Mesendoderm (in vitro differentiated cells): ENCODE measurements at regions not wholly inside any gene's neighbourhood (a gene's known extent, or its start where the extent isn't known, plus 50 kb on each side); places are given as distances from the start of the nearest gene placed in this dataset.
A peak's percentile ranks its signal among the peaks of the same experiment; 100 is the strongest.
"Not testable (repeated sequence)": the region's sequence is repeated elsewhere in the genome, so short reads cannot be mapped to it uniquely, and the experiment has no call there.

Source experiments
- DNase-seq: peaks from one replicate; pipeline ENCODE4 v3.0.0; 2013
- H2AK5ac ChIP-seq: 2 replicates; pipeline ENCODE4 v1.6.1; 2013; ENCODE audit warnings: low read length, inconsistent platforms
- H2BK120ac ChIP-seq: 2 replicates; pipeline ENCODE4 v1.6.1; 2013; ENCODE audit warnings: low read depth, mild to moderate bottlenecking, low read length, moderate library complexity, mixed read lengths
- H2BK15ac ChIP-seq: replicated peaks from 2 replicates; pipeline ENCODE4 v1.6.1; 2013; ENCODE audit warnings: low read depth, mild to moderate bottlenecking, moderate library complexity
- H2BK5ac ChIP-seq: 2 replicates; pipeline ENCODE4 v1.6.1; 2013; ENCODE audit warnings: low read length, inconsistent platforms
- H3K18ac ChIP-seq: 2 replicates; pipeline ENCODE4 v1.6.1; 2013; ENCODE audit warnings: mild to moderate bottlenecking, low read length, mixed read lengths
- H3K23ac ChIP-seq: one replicate; pipeline ENCODE4 v1.6.1; 2013; ENCODE audit warnings: low read length
- H3K27ac ChIP-seq: 2 replicates; pipeline ENCODE4 v1.5.1; 2013; ENCODE audit warnings: low read depth, mild to moderate bottlenecking, inconsistent platforms, low read length, moderate library complexity
- H3K27me3 ChIP-seq: 2 replicates; pipeline ENCODE4 v1.6.1; 2013; ENCODE audit warnings: low read length, control low read depth, mild to moderate bottlenecking, inconsistent platforms; ENCODE audit not compliant: insufficient read depth, poor library complexity
- H3K36me3 ChIP-seq: 2 replicates; pipeline ENCODE4 v1.6.1; 2013; ENCODE audit warnings: low read length, inconsistent platforms; ENCODE audit not compliant: control insufficient read depth, insufficient read depth
- H3K4ac ChIP-seq: one replicate; pipeline ENCODE4 v1.6.1; 2013; ENCODE audit warnings: low read depth, mild to moderate bottlenecking, low read length, moderate library complexity
- H3K4me1 ChIP-seq: 2 replicates; pipeline ENCODE4 v1.6.1; 2013; ENCODE audit warnings: low read depth, low read length, inconsistent platforms; ENCODE audit not compliant: control insufficient read depth
- H3K4me2 ChIP-seq: 2 replicates; pipeline ENCODE4 v1.6.1; 2013; ENCODE audit warnings: low read length
- H3K4me3 ChIP-seq: 2 replicates; pipeline ENCODE4 v1.5.1; 2013; ENCODE audit warnings: mild to moderate bottlenecking, low read length
- H3K56ac ChIP-seq: one replicate; pipeline ENCODE4 v1.6.1; 2013; ENCODE audit warnings: low read length
- H3K79me1 ChIP-seq: 2 replicates; pipeline ENCODE4 v1.6.1; 2013; ENCODE audit warnings: low read length, inconsistent platforms
- H3K79me2 ChIP-seq: 2 replicates; pipeline ENCODE4 v1.6.1; 2013; ENCODE audit warnings: mild to moderate bottlenecking, low read length; ENCODE audit not compliant: control insufficient read depth, insufficient read depth
- H3K9ac ChIP-seq: 2 replicates; pipeline ENCODE4 v1.6.1; 2013; ENCODE audit warnings: low read length, inconsistent platforms
- H4K5ac ChIP-seq: one replicate; pipeline ENCODE4 v1.6.1; 2013; ENCODE audit warnings: low read length
- H4K8ac ChIP-seq: one replicate; pipeline ENCODE4 v1.6.1; 2013; ENCODE audit warnings: low read depth, mild to moderate bottlenecking, control low read depth, low read length, moderate library complexity
- WGBS: extraction: QIAGEN DNeasy Blood & Tissue Kit; methylation state at CpG from one replicate; pipeline ENCODE4 v1.1.7; 2013; ENCODE audit warnings: low lambda C conversion rate, missing lambda C conversion rate; ENCODE audit not compliant: insufficient coverage; ENCODE audit errors: extremely low coverage; 5-methylcytosine and 5-hydroxymethylcytosine counted together

- WGBS: no CpG with 5 or more reads among the region's 2 CpGs
- Histone ChIP-seq H3K79me2 (no peaks in the 10 kb centered on the region), H3K36me3 (no peaks in the 10 kb centered on the region), H3K23ac (no peak overlapping the region), H3K79me1 (no peaks in the 10 kb centered on the region), H3K27ac (no peak overlapping the region), H3K4me1 (no peaks in the 10 kb centered on the region), H2BK15ac (no peak overlapping the region), H3K27me3 (no peaks in the 10 kb centered on the region), H2AK5ac (no peak overlapping the region), H3K18ac (no peak overlapping the region), H3K4me2 (no peak overlapping the region), H2BK5ac (no peak overlapping the region), H3K4ac (no peak overlapping the region), H4K8ac (no peak overlapping the region), H2BK120ac (no peak overlapping the region), H4K5ac (no peak overlapping the region), H3K56ac (no peak overlapping the region), H3K9ac (no peak overlapping the region), H3K4me3 (no peak overlapping the region)
- DNase-seq: peak; percentile 65
Observed at GRCh38 chr3:181189556-181189955, 200.0 kb upstream of the DNAJC19 start.

- Histone ChIP-seq H3K4me3 (no peak overlapping the region), H2BK120ac (no peak overlapping the region), H3K4ac (no peak overlapping the region), H3K27me3 (no peaks in the 10 kb centered on the region), H3K23ac (no peak overlapping the region), H3K9ac (no peak overlapping the region), H3K79me1 (no peaks in the 10 kb centered on the region), H3K36me3 (no peaks in the 10 kb centered on the region), H3K56ac (no peak overlapping the region), H2BK15ac (no peak overlapping the region), H3K27ac (no peak overlapping the region), H3K4me1 (no peaks in the 10 kb centered on the region), H3K18ac (no peak overlapping the region), H3K4me2 (no peak overlapping the region), H4K5ac (no peak overlapping the region), H2AK5ac (no peak overlapping the region), H4K8ac (no peak overlapping the region), H3K79me2 (no peaks in the 10 kb centered on the region), H2BK5ac (no peak overlapping the region)
- DNase-seq: no peak
- WGBS: no CpG with 5 or more reads among the region's 1 CpG
Observed at GRCh38 chr3:181183764-181184163, 194.2 kb upstream of the DNAJC19 start.

- H4K5ac ChIP-seq, H2BK15ac ChIP-seq, H3K79me1 ChIP-seq, H2BK5ac ChIP-seq, H3K27me3 ChIP-seq, H2AK5ac ChIP-seq, H3K9ac ChIP-seq, H3K56ac ChIP-seq, H3K36me3 ChIP-seq, H3K4ac ChIP-seq, H3K18ac ChIP-seq, H2BK120ac ChIP-seq, H3K79me2 ChIP-seq, H3K23ac ChIP-seq, DNase-seq, H3K4me1 ChIP-seq, H3K4me2 ChIP-seq, H4K8ac ChIP-seq, H3K27ac ChIP-seq, H3K4me3 ChIP-seq: not testable (repeated sequence)
- WGBS: no CpG with 5 or more reads among the region's 22 CpGs
Observed at GRCh38 chr3:181183057-181183456, 193.5 kb upstream of the DNAJC19 start.

GRCh38 chr3:181178991-181179390, 189.5 kb upstream of the DNAJC19 start:
- Histone ChIP-seq H4K8ac (no peak overlapping the region), H2AK5ac (no peak overlapping the region), H3K4me2 (no peak overlapping the region), H3K79me1 (no peaks in the 10 kb centered on the region), H3K27me3 (no peaks in the 10 kb centered on the region), H3K79me2 (no peaks in the 10 kb centered on the region), H3K4ac (no peak overlapping the region), H3K23ac (no peak overlapping the region), H3K56ac (no peak overlapping the region), H3K27ac (no peak overlapping the region), H3K36me3 (no peaks in the 10 kb centered on the region), H3K4me1 (peaks cover 2% of the 10 kb centered on the region), H2BK120ac (no peak overlapping the region), H2BK15ac (no peak overlapping the region), H4K5ac (no peak overlapping the region), H3K9ac (no peak overlapping the region), H2BK5ac (no peak overlapping the region), H3K4me3 (no peak overlapping the region), H3K18ac (no peak overlapping the region)
- WGBS: no CpG with 5 or more reads among the region's 7 CpGs
- no peak for DNase-seq

GRCh38 chr3:181176601-181177000, 187.1 kb upstream of the DNAJC19 start:
- Histone ChIP-seq H3K4ac (no peak overlapping the region), H3K23ac (no peak overlapping the region), H4K8ac (no peak overlapping the region), H3K27me3 (no peaks in the 10 kb centered on the region), H3K27ac (no peak overlapping the region), H3K36me3 (no peaks in the 10 kb centered on the region), H2BK5ac (no peak overlapping the region), H3K4me2 (no peak overlapping the region), H3K18ac (no peak overlapping the region), H3K56ac (no peak overlapping the region), H3K79me2 (no peaks in the 10 kb centered on the region), H3K4me1 (peaks cover 2% of the 10 kb centered on the region), H3K4me3 (no peak overlapping the region), H4K5ac (no peak overlapping the region), H2BK15ac (no peak overlapping the region), H2AK5ac (no peak overlapping the region), H3K79me1 (no peaks in the 10 kb centered on the region), H2BK120ac (no peak overlapping the region), H3K9ac (no peak overlapping the region)
- DNase-seq: peak; percentile 52
- WGBS: no CpG with 5 or more reads among the region's 6 CpGs

GRCh38 chr3:181174676-181175233, 185.2 kb upstream of the DNAJC19 start:
- H3K79me2 ChIP-seq: no peaks in the 10 kb centered on the region
- H3K27ac ChIP-seq: no peak overlapping the region
- H4K5ac ChIP-seq: no peak overlapping the region
- no peaks in the 10 kb centered on the region for H3K36me3 ChIP-seq
- H4K8ac ChIP-seq: no peak overlapping the region
- no peak for DNase-seq
- H3K4me1 ChIP-seq: peaks cover 2% of the 10 kb centered on the region
- no peaks in the 10 kb centered on the region for H3K27me3 ChIP-seq
- no peak overlapping the region for H3K4ac ChIP-seq
- H3K18ac ChIP-seq: no peak overlapping the region
- no peak overlapping the region for H3K4me3 ChIP-seq
- H3K56ac ChIP-seq: no peak overlapping the region
- no CpG with 5 or more reads among the region's 4 CpGs for WGBS
- no peaks in the 10 kb centered on the region for H3K79me1 ChIP-seq
- H2BK120ac ChIP-seq: no peak overlapping the region
- no peak overlapping the region for H2BK15ac ChIP-seq
- H3K23ac ChIP-seq: no peak overlapping the region
- no peak overlapping the region for H2AK5ac ChIP-seq
- H3K4me2 ChIP-seq: no peak overlapping the region
- H2BK5ac ChIP-seq: no peak overlapping the region
- no peak overlapping the region for H3K9ac ChIP-seq
